Testis (tissue), 2 donors: ENCODE measurements at regions not wholly inside any gene's neighbourhood (a gene's known extent, or its start where the extent isn't known, plus 50 kb on each side); places are given as distances from the start of the nearest gene placed in this dataset.

Experiments
- DNase-seq: peaks from one replicate; pipeline ENCODE4 v3.0.0-alpha.2; 2019
- H3K27ac ChIP-seq, 2 donors: fragments of 200-600 bp; sonication (generic); one replicate each; pipeline ENCODE4 v1.5.1; 2019
- H3K27me3 ChIP-seq: fragments of 200-600 bp; sonication (generic); one replicate; pipeline ENCODE4 v1.5.1; 2019
- H3K36me3 ChIP-seq: fragments of 200-600 bp; sonication (generic); one replicate; pipeline ENCODE4 v1.5.1; 2017; ENCODE audit warnings: low read depth; ENCODE audit errors: missing control alignments
- H3K4me1 ChIP-seq: fragments of 200-600 bp; sonication (generic); one replicate; pipeline ENCODE4 v1.5.1; 2019
- H3K4me3 ChIP-seq, 2 donors: fragments of 200-600 bp; sonication (generic); one replicate each; pipeline ENCODE4 v1.5.1; 2017 to 2019
- H3K9me3 ChIP-seq: fragments of 200-600 bp; sonication (generic); one replicate; pipeline ENCODE4 v1.5.1; 2017
- CTCF ChIP-seq, 3 experiments: fragments of 450-650 bp in 2 of 3; fragments of 200-600 bp in 1 of 3; sonication (generic) in 1 of 3; IDR thresholded peaks; one replicate each; pipeline ENCODE4 v1.5.1; 2016 to 2019; ENCODE audit warnings: antibody characterized with exemption in 3 of 3, mild to moderate bottlenecking in 2 of 3, moderate library complexity in 1 of 3
- POLR2A ChIP-seq: fragments of 450-650 bp; IDR thresholded peaks from one replicate; pipeline ENCODE4 v1.6.1; 2017; ENCODE audit warnings: antibody characterized with exemption, mild to moderate bottlenecking, moderate library complexity
- WGBS, 2 donors: methylation state at CpG; one replicate each; pipeline ENCODE4 v1.1.5; 2018; 5-methylcytosine and 5-hydroxymethylcytosine counted together
- intact Hi-C: fragments of 100-400 bp; cut with DNase I; formaldehyde crosslinking; loops from one replicate; pipeline ENCODE4 v1.15.1; 2023; ENCODE audit warnings: low total_unique reads

GRCh38 chr22:27216444-27216843 is 559.1 kb downstream of the MIAT start:
- Histone ChIP-seq H3K27me3 (no peaks in the 10 kb centered on the region), H3K9me3 (no peaks in the 10 kb centered on the region), H3K36me3 (no peaks in the 10 kb centered on the region), H3K4me1 (peaks cover 7% of the 10 kb centered on the region), H3K27ac (no peak overlapping the region), H3K4me3 (no peak overlapping the region)
- no peak for TF ChIP-seq POLR2A
- TF ChIP-seq CTCF (IDR thresholded peaks at IDR 0.05), result no peak
- no peak for DNase-seq
- 87 to 95% methylated on average over 1 of the region's 1 CpG for WGBS, 2 donors
- intact Hi-C loops, result no loop called here

- no peak for DNase-seq
- Histone ChIP-seq H3K4me3 (no peak overlapping the region), H3K36me3 (no peaks in the 10 kb centered on the region), H3K27ac (no peak overlapping the region), H3K9me3 (no peaks in the 10 kb centered on the region), H3K4me1 (peaks cover 7% of the 10 kb centered on the region), H3K27me3 (no peaks in the 10 kb centered on the region)
- WGBS, 2 donors, result 75 to 89% methylated on average over 3 of the region's 3 CpGs
- intact Hi-C loops, result no loop called here
- TF ChIP-seq CTCF (IDR thresholded peaks at IDR 0.05), result no peak
- no peak for TF ChIP-seq POLR2A
Measured at GRCh38 chr22:27217154-27217553, 559.8 kb downstream of the MIAT start.

- 58 to 61% methylated on average over 16 of the region's 16 CpGs for WGBS, 2 donors
- H3K9me3 ChIP-seq, result no peaks in the 10 kb centered on the region
Measured at GRCh38 chr22:27218012-27218920, 560.9 kb downstream of the MIAT start.

GRCh38 chr22:27219036-27219435 is 561.6 kb downstream of the MIAT start:
- H3K36me3 ChIP-seq, result no peaks in the 10 kb centered on the region
- H3K27ac ChIP-seq, result peak overlapping the region in 1 of 2 donors; percentile 41
- no peak overlapping the region for H3K4me3 ChIP-seq
- WGBS, 2 donors, result 85 to 89% methylated on average over 2 of the region's 2 CpGs
- TF ChIP-seq POLR2A (no peak), CTCF (IDR thresholded peaks at IDR 0.05) (no peak)
- H3K4me1 ChIP-seq, result no peaks in the 10 kb centered on the region
- no peaks in the 10 kb centered on the region for H3K27me3 ChIP-seq
- DNase-seq, result no peak
- intact Hi-C loops, result no loop called here
- no peaks in the 10 kb centered on the region for H3K9me3 ChIP-seq

More at GRCh38 chr22:27218012-27218920, 560.9 kb downstream of the MIAT start:
- H3K4me1 ChIP-seq, result no peaks in the 10 kb centered on the region
- H3K27ac ChIP-seq, result peak overlapping the region in 1 of 2 donors; percentile 41
- TF ChIP-seq POLR2A (no peak), CTCF (IDR thresholded peaks at IDR 0.05) (no peak)
- intact Hi-C loops, result no loop called here
- no peaks in the 10 kb centered on the region for H3K27me3 ChIP-seq
- H3K36me3 ChIP-seq, result no peaks in the 10 kb centered on the region
- peak; percentile 56 for DNase-seq
- H3K4me3 ChIP-seq, result no peak overlapping the region

- WGBS, 2 donors, result 69 to 72% methylated on average over 5 of the region's 5 CpGs
- peaks cover 3% of the 10 kb centered on the region for H3K4me1 ChIP-seq
- no peaks in the 10 kb centered on the region for H3K27me3 ChIP-seq
- H3K9me3 ChIP-seq, result no peaks in the 10 kb centered on the region
- intact Hi-C loops, result no loop called here
- no peak for TF ChIP-seq CTCF (IDR thresholded peaks at IDR 0.05)
- TF ChIP-seq POLR2A, result no peak
- no peak overlapping the region for H3K4me3 ChIP-seq
- no peak for DNase-seq
- H3K36me3 ChIP-seq, result no peaks in the 10 kb centered on the region
- no peak overlapping the region for H3K27ac ChIP-seq
Measured at GRCh38 chr22:27220339-27220738, 563.0 kb downstream of the MIAT start.
